CD14-positive monocyte (primary cell): ENCODE measurements at regions not wholly inside any gene's neighbourhood (a gene's known extent, or its start where the extent isn't known, plus 50 kb on each side); places are given as distances from the start of the nearest gene placed in this dataset.

Experiments used
- DNase-seq, 3 donors: peaks; one replicate each; pipeline ENCODE4 v3.0.0-alpha.2; 2011 to 2022
- H2AFZ ChIP-seq: 2 replicates; pipeline ENCODE4 v1.6.0; 2012; ENCODE audit warnings: mild to moderate bottlenecking, low read depth, low read length, inconsistent platforms; ENCODE audit not compliant: insufficient read depth, poor library complexity, severe bottlenecking
- H3K27ac ChIP-seq, 2 donors: 1 replicate in 1 of 2; 2 replicates in 1 of 2; pipeline ENCODE4 v1.5.1; 2012 to 2013; ENCODE audit warnings: low read length in 2 of 2, control low read depth in 1 of 2, inconsistent platforms in 1 of 2, low read depth in 1 of 2, mild to moderate bottlenecking in 1 of 2
- H3K27me3 ChIP-seq, 2 donors: one replicate each; pipeline versions ENCODE4 v1.6.0 to v1.6.1; 2011 to 2013; ENCODE audit warnings: low read length in 2 of 2; ENCODE audit not compliant: control insufficient read depth in 2 of 2, insufficient read depth in 2 of 2
- H3K36me3 ChIP-seq, 2 donors: replicated peaks in 1 of 2; 1 replicate in 1 of 2; 2 replicates in 1 of 2; pipeline versions ENCODE4 v1.5.1 to v1.6.1; 2012 to 2013; ENCODE audit warnings: low read length in 2 of 2, control low read depth in 1 of 2, inconsistent platforms in 1 of 2, mild to moderate bottlenecking in 1 of 2; ENCODE audit not compliant: insufficient read depth in 2 of 2, control insufficient read depth in 1 of 2
- H3K4me1 ChIP-seq, 2 donors: 1 replicate in 1 of 2; 2 replicates in 1 of 2; pipeline versions ENCODE4 v1.5.1 to v1.6.1; 2012 to 2013; ENCODE audit warnings: low read length in 2 of 2, control low read depth in 1 of 2, inconsistent platforms in 1 of 2, mild to moderate bottlenecking in 1 of 2, moderate library complexity in 1 of 2; ENCODE audit not compliant: insufficient read depth in 2 of 2, control insufficient read depth in 1 of 2
- H3K4me2 ChIP-seq: replicated peaks from 2 replicates; pipeline ENCODE3; 2012; ENCODE audit warnings: low read length, moderate library complexity, mild to moderate bottlenecking; ENCODE audit not compliant: poor library complexity, severe bottlenecking; ENCODE audit errors: extremely low read depth
- H3K4me3 ChIP-seq, 3 experiments: fragments of 200-600 bp in 1 of 3; sonication (generic) in 1 of 3; replicated peaks in 1 of 3; 1 replicate in 2 of 3; 2 replicates in 1 of 3; pipeline ENCODE4 v1.5.1; 2011 to 2013; ENCODE audit warnings: low read length in 3 of 3, mild to moderate bottlenecking in 3 of 3, control low read depth in 2 of 3, low read depth in 2 of 3, inconsistent platforms in 1 of 3, moderate library complexity in 1 of 3
- H3K79me2 ChIP-seq: 2 replicates; pipeline ENCODE4 v1.6.0; 2012; ENCODE audit warnings: mild to moderate bottlenecking, control low read depth, inconsistent platforms, low read length, moderate library complexity; ENCODE audit not compliant: insufficient read depth
- H3K9ac ChIP-seq: 2 replicates; pipeline ENCODE4 v1.6.0; 2017; ENCODE audit warnings: low read length, mild to moderate bottlenecking; ENCODE audit not compliant: insufficient read depth, poor library complexity, severe bottlenecking
- H3K9me3 ChIP-seq, 2 donors: replicated peaks in 1 of 2; 1 replicate in 1 of 2; 2 replicates in 1 of 2; pipeline versions ENCODE4 v1.5.1 to v1.6.1; 2012 to 2013; ENCODE audit warnings: low read length in 2 of 2, control low read depth in 1 of 2; ENCODE audit not compliant: control insufficient read depth in 1 of 2, insufficient read depth in 1 of 2
- H4K20me1 ChIP-seq: 2 replicates; pipeline ENCODE4 v1.6.0; 2012; ENCODE audit warnings: mild to moderate bottlenecking, low read length, control low read depth, moderate library complexity; ENCODE audit not compliant: insufficient read depth
- H3K27ac Mint-ChIP-seq, 7 donors: one replicate each; pipeline ENCODE4 v1.8.0; 2020; ENCODE audit warnings: mild to moderate bottlenecking in 7 of 7, mixed read lengths in 7 of 7, moderate library complexity in 6 of 7, inconsistent platforms in 2 of 7
- H3K27me3 Mint-ChIP-seq, 3 donors: one replicate each; pipeline ENCODE4 v1.8.0; 2021 to 2022; ENCODE audit warnings: low read depth in 3 of 3, mild to moderate bottlenecking in 3 of 3, mixed read lengths in 3 of 3, moderate library complexity in 3 of 3, inconsistent platforms in 1 of 3
- H3K36me3 Mint-ChIP-seq, 2 donors: one replicate each; pipeline ENCODE4 v1.8.0; 2020; ENCODE audit warnings: mixed read lengths in 2 of 2, inconsistent platforms in 1 of 2, mild to moderate bottlenecking in 1 of 2
- H3K4me1 Mint-ChIP-seq: one replicate; pipeline ENCODE4 v1.8.0; 2020; ENCODE audit warnings: mild to moderate bottlenecking, mixed read lengths
- H3K4me3 Mint-ChIP-seq, 2 donors: one replicate each; pipeline ENCODE4 v1.8.0; 2020; ENCODE audit warnings: mild to moderate bottlenecking in 2 of 2, mixed read lengths in 2 of 2, moderate library complexity in 1 of 2
- H3K9me3 Mint-ChIP-seq, 7 donors: one replicate each; pipeline ENCODE4 v1.8.0; 2020 to 2022; ENCODE audit warnings: mixed read lengths in 7 of 7, mild to moderate bottlenecking in 6 of 7, moderate library complexity in 6 of 7, inconsistent platforms in 2 of 7
- WGBS: methylation state at CpG from one replicate; pipeline ENCODE4 v1.1.5; 2013; ENCODE audit warnings: missing lambda C conversion rate; ENCODE audit not compliant: insufficient coverage; 5-methylcytosine and 5-hydroxymethylcytosine counted together
- intact Hi-C, 2 donors: fragments of 100-400 bp; cut with micrococcal nuclease; formaldehyde crosslinking; loops; one replicate each; pipeline versions ENCODE4 v1.15.0 to v1.15.1; 2023
- TF ChIP-seq, protein P1 (sequence below): fragments of 200-600 bp; IDR thresholded peaks from one replicate; pipeline ENCODE4 v1.8.0; 2022; ENCODE audit warnings: antibody characterized with exemption, mild to moderate bottlenecking

- no CpG with 5 or more reads among the region's 8 CpGs for WGBS
- DNase-seq, result peak; percentile 72 to 85 (median 84)
- Histone ChIP-seq H3K79me2 (no peaks in the 10 kb centered on the region), H3K9ac (no peak overlapping the region), H3K4me2 (peak overlapping the region; percentile 61), H2AFZ (peak overlapping the region; percentile 8), H3K4me1 (peaks cover 20 to 21% of the 10 kb centered on the region in 2 donors), H3K4me3 (peak overlapping the region; percentile 28 to 62 (median 30)), H4K20me1 (no peaks in the 10 kb centered on the region), H3K9me3 (no peaks in the 10 kb centered on the region), H3K27me3 (no peaks in the 10 kb centered on the region), H3K27ac (peak overlapping the region; percentile 42 to 88), H3K36me3 (no peaks in the 10 kb centered on the region)
- intact Hi-C loops, result no loop called here
- H3K27me3 Mint-ChIP-seq, result no peaks in the 10 kb centered on the region
- H3K9me3 Mint-ChIP-seq, result peaks cover 0 to 6% (median 0%) of the 10 kb centered on the region in 7 donors
- H3K4me3 Mint-ChIP-seq, result peak overlapping the region; percentile 21 to 68
- no peaks in the 10 kb centered on the region for H3K36me3 Mint-ChIP-seq
- peaks cover 35% of the 10 kb centered on the region for H3K4me1 Mint-ChIP-seq
- TF ChIP-seq, protein P1, sequence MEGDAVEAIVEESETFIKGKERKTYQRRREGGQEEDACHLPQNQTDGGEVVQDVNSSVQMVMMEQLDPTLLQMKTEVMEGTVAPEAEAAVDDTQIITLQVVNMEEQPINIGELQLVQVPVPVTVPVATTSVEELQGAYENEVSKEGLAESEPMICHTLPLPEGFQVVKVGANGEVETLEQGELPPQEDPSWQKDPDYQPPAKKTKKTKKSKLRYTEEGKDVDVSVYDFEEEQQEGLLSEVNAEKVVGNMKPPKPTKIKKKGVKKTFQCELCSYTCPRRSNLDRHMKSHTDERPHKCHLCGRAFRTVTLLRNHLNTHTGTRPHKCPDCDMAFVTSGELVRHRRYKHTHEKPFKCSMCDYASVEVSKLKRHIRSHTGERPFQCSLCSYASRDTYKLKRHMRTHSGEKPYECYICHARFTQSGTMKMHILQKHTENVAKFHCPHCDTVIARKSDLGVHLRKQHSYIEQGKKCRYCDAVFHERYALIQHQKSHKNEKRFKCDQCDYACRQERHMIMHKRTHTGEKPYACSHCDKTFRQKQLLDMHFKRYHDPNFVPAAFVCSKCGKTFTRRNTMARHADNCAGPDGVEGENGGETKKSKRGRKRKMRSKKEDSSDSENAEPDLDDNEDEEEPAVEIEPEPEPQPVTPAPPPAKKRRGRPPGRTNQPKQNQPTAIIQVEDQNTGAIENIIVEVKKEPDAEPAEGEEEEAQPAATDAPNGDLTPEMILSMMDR, result no peak
- peak overlapping the region; percentile 88 to 95 (median 92) for H3K27ac Mint-ChIP-seq
Measured at GRCh38 chr6:139940741-139941729, 566.6 kb upstream of the CITED2 start.

GRCh38 chr6:139939189-139939979, 564.9 kb upstream of the CITED2 start:
- H3K27me3 ChIP-seq, result no peaks in the 10 kb centered on the region
- intact Hi-C loops, result no loop called here
- no peak overlapping the region for H3K27ac ChIP-seq
- H3K36me3 Mint-ChIP-seq, result no peaks in the 10 kb centered on the region
- no peaks in the 10 kb centered on the region for H4K20me1 ChIP-seq
- no peak overlapping the region for H3K4me3 ChIP-seq
- H3K4me3 Mint-ChIP-seq, result no peak overlapping the region
- peaks cover 20 to 21% of the 10 kb centered on the region in 2 donors for H3K4me1 ChIP-seq
- peaks cover 0 to 5% (median 0%) of the 10 kb centered on the region in 7 donors for H3K9me3 Mint-ChIP-seq
- H3K4me2 ChIP-seq, result no peak overlapping the region
- DNase-seq, result peak in 1 of 3 donors; percentile 11
- peaks cover 32% of the 10 kb centered on the region for H3K4me1 Mint-ChIP-seq
- no peak overlapping the region for H2AFZ ChIP-seq
- TF ChIP-seq, protein P1, result no peak
- no peak overlapping the region for H3K9ac ChIP-seq
- no peak overlapping the region for H3K27ac Mint-ChIP-seq
- no peaks in the 10 kb centered on the region for H3K36me3 ChIP-seq
- no peaks in the 10 kb centered on the region for H3K9me3 ChIP-seq
- H3K27me3 Mint-ChIP-seq, result no peaks in the 10 kb centered on the region
- no peaks in the 10 kb centered on the region for H3K79me2 ChIP-seq
- 100% methylated on average over 1 of the region's 2 CpGs for WGBS
